A673 (cell line): ENCODE measurements at regions not wholly inside any gene's neighbourhood (a gene's known extent, or its start where the extent isn't known, plus 50 kb on each side); places are given as distances from the start of the nearest gene placed in this dataset.

ENCODE experiments used
- CTCF ChIP-seq: fragments of 300-800, 200-600 bp; sonication (generic); conservative IDR thresholded peaks from 2 replicates; pipeline ENCODE4 v1.5.1; 2017; ENCODE audit warnings: low read depth, mild to moderate bottlenecking, antibody characterized with exemption, low read length, moderate library complexity, mixed read lengths
- EZH2 ChIP-seq: fragments of 200-600 bp; sonication (generic); IDR thresholded peaks from 2 replicates; pipeline ENCODE4 v1.6.1; 2017; ENCODE audit warnings: borderline replicate concordance, low read depth, mild to moderate bottlenecking, mixed read lengths, antibody characterized with exemption, low read length; ENCODE audit not compliant: poor library complexity, severe bottlenecking

- TF ChIP-seq CTCF (no peak), EZH2 (no peak)
Observed at GRCh38 chr16:54467398-54467797, 180.8 kb upstream of the IRX3 start.
